OCI-LY3 (cell line): ENCODE measurements at regions not wholly inside any gene's neighbourhood (a gene's known extent, or its start where the extent isn't known, plus 50 kb on each side); places are given as distances from the start of the nearest gene placed in this dataset.

Experiments
- H2AFZ ChIP-seq: fragments of 200-600, 300-600 bp; shearing (Covaris generic); 2 replicates; pipeline ENCODE4 v1.6.0; 2014; ENCODE audit warnings: antibody characterized with exemption, low read depth, low read length
- H3K27ac ChIP-seq: fragments of 200-600, 300-600 bp; sonication (generic); 2 replicates; pipeline ENCODE4 v1.5.1; 2014; ENCODE audit warnings: mild to moderate bottlenecking, low read length, moderate library complexity, mixed read lengths
- H3K27me3 ChIP-seq: fragments of 200-600, 300-600 bp; sonication (generic); 2 replicates; pipeline ENCODE4 v1.6.1; 2014; ENCODE audit warnings: low read depth, low read length, mixed read lengths
- H3K36me3 ChIP-seq: fragments of 200-600, 300-600 bp; sonication (generic); replicated peaks from 2 replicates; pipeline ENCODE3; 2014; ENCODE audit warnings: low read depth, low read length, mixed read lengths
- H3K4me1 ChIP-seq: fragments of 300-600, 200-600 bp; sonication (generic); 2 replicates; pipeline ENCODE4 v1.6.1; 2014; ENCODE audit warnings: low read length, mixed read lengths
- H3K4me2 ChIP-seq: fragments of 200-600, 300-600 bp; sonication (generic); 2 replicates; pipeline ENCODE4 v1.6.1; 2014; ENCODE audit warnings: low read length, mixed read lengths
- H3K4me3 ChIP-seq: fragments of 300-600, 200-600 bp; sonication (generic); 2 replicates; pipeline ENCODE4 v1.5.1; 2014; ENCODE audit warnings: antibody characterized with exemption, mild to moderate bottlenecking, low read length, moderate library complexity
- H3K79me2 ChIP-seq: fragments of 300-600, 200-600 bp; shearing (Covaris generic); 2 replicates; pipeline ENCODE4 v1.6.1; 2014; ENCODE audit warnings: mild to moderate bottlenecking, low read length, mixed read lengths
- H3K9ac ChIP-seq: fragments of 300-600, 200-600 bp; shearing (Covaris generic); 2 replicates; pipeline ENCODE4 v1.6.0; 2014; ENCODE audit warnings: mild to moderate bottlenecking, low read length, moderate library complexity
- H3K9me3 ChIP-seq: fragments of 200-600, 300-600 bp; shearing (Covaris generic); 2 replicates; pipeline ENCODE4 v1.6.1; 2014; ENCODE audit warnings: low read length, mixed read lengths; ENCODE audit not compliant: insufficient read depth
- H4K20me1 ChIP-seq: fragments of 200-600, 300-600 bp; sonication (generic); 2 replicates; pipeline ENCODE4 v1.6.1; 2016; ENCODE audit warnings: low read length, mixed read lengths; ENCODE audit not compliant: insufficient read depth
- CTCF ChIP-seq: fragments of 200-600, 300-600 bp; sonication (generic); IDR thresholded peaks from 2 replicates; pipeline ENCODE4 v1.5.1; 2014; ENCODE audit warnings: antibody characterized with exemption, low read length, low read depth
- EZH2phosphoT487 ChIP-seq: fragments of 200-600 bp; shearing (Covaris generic); IDR thresholded peaks from 2 replicates; pipeline ENCODE4 v1.6.1; 2018; ENCODE audit warnings: antibody characterized with exemption, mixed run types, low read depth

- no peak overlapping the region for H3K4me2 ChIP-seq
- no peaks in the 10 kb centered on the region for H3K79me2 ChIP-seq
- H3K27ac ChIP-seq: no peak overlapping the region
- H3K9ac ChIP-seq: no peak overlapping the region
- H3K4me3 ChIP-seq: no peak overlapping the region
- TF ChIP-seq CTCF (no peak), EZH2phosphoT487 (no peak)
- H3K36me3 ChIP-seq: no peaks in the 10 kb centered on the region
- no peaks in the 10 kb centered on the region for H4K20me1 ChIP-seq
- no peaks in the 10 kb centered on the region for H3K27me3 ChIP-seq
- H2AFZ ChIP-seq: no peak overlapping the region
- H3K9me3 ChIP-seq: no peaks in the 10 kb centered on the region
- H3K4me1 ChIP-seq: no peaks in the 10 kb centered on the region
Observed at GRCh38 chr1:72357411-72357810, 75.1 kb upstream of the NEGR1 start.

DNA sequence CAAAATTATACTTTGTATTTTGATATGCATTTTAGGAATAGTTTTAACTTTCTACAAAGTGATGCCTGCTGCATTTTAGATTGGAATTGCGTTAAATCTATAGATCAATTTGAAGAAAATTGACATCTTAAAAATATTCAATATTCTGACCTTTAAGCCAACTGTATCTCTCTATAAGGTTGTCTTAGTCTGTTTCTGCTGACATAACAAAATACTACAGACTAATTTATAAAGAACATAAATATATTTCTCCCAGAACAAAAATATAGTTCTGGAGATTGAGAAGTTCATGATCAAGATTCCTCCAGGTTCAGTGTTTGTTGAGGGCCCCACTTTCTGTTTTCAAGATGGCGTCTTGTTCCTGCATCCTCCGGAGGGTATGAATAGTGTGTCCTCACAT lies 73.6 kb upstream of the NEGR1 start:
- Histone ChIP-seq H3K4me3 (no peak overlapping the region), H3K27ac (no peak overlapping the region), H3K27me3 (no peaks in the 10 kb centered on the region), H3K9me3 (no peaks in the 10 kb centered on the region), H4K20me1 (no peaks in the 10 kb centered on the region), H3K36me3 (no peaks in the 10 kb centered on the region), H2AFZ (no peak overlapping the region), H3K4me1 (no peaks in the 10 kb centered on the region), H3K4me2 (no peak overlapping the region), H3K9ac (no peak overlapping the region), H3K79me2 (no peaks in the 10 kb centered on the region)
- TF ChIP-seq EZH2phosphoT487: no peak
- no peak for TF ChIP-seq CTCF

DNA sequence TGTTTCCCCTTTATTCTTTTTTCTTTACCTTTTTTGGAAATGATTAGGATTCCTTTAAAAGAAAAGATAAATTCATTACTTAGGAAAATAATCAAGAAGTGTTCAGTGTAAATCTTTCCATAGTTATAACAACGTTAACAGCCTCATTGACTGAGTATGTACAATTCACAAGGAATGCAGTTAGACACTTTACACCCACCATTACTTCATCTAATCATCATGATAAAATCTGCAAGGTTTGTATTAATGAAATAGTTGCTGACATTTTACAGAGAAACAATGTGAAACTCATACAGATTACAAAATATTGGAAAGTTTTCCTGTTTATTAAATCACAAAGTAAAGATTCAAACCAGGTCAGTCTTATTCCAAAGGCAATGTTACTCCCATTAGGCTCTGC lies 59.3 kb upstream of the NEGR1 start:
- no peaks in the 10 kb centered on the region for H3K79me2 ChIP-seq
- H4K20me1 ChIP-seq: no peaks in the 10 kb centered on the region
- TF ChIP-seq CTCF: no peak
- H3K4me3 ChIP-seq: no peak overlapping the region
- no peaks in the 10 kb centered on the region for H3K36me3 ChIP-seq
- no peaks in the 10 kb centered on the region for H3K27me3 ChIP-seq
- no peaks in the 10 kb centered on the region for H3K4me1 ChIP-seq
- H3K9ac ChIP-seq: no peak overlapping the region
- H3K4me2 ChIP-seq: no peak overlapping the region
- no peak overlapping the region for H2AFZ ChIP-seq
- H3K9me3 ChIP-seq: no peaks in the 10 kb centered on the region
- H3K27ac ChIP-seq: no peak overlapping the region

DNA sequence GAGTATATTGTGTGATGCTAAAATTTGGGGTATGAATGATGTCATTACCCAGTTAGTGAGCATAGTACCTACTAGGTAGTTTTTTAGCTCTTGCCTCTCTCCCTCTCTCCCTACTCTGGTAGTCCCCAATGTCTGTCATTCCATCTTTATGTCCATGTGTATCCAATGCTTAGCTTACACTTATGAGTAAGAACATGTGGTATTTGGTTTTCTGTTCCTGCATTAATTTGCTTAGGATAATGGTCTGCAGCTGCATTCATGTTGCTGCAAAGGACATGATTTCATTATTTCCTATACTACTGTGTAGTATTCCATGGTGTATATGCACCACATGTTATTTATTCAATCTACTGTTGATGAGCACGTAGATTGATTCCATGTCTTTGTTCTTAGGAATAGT lies 54.4 kb upstream of the NEGR1 start:
- Histone ChIP-seq H3K4me3 (no peak overlapping the region), H2AFZ (no peak overlapping the region), H3K27ac (no peak overlapping the region), H3K9ac (no peak overlapping the region), H3K9me3 (no peaks in the 10 kb centered on the region), H4K20me1 (no peaks in the 10 kb centered on the region), H3K4me2 (no peak overlapping the region), H3K4me1 (no peaks in the 10 kb centered on the region), H3K27me3 (no peaks in the 10 kb centered on the region), H3K79me2 (no peaks in the 10 kb centered on the region), H3K36me3 (no peaks in the 10 kb centered on the region)
- no peak for TF ChIP-seq EZH2phosphoT487
- no peak for TF ChIP-seq CTCF
